ENCODE measurements at regions not wholly inside any gene's neighbourhood (a gene's known extent, or its start where the extent isn't known, plus 50 kb on each side); places are given as distances from the start of the nearest gene placed in this dataset.

DNA sequence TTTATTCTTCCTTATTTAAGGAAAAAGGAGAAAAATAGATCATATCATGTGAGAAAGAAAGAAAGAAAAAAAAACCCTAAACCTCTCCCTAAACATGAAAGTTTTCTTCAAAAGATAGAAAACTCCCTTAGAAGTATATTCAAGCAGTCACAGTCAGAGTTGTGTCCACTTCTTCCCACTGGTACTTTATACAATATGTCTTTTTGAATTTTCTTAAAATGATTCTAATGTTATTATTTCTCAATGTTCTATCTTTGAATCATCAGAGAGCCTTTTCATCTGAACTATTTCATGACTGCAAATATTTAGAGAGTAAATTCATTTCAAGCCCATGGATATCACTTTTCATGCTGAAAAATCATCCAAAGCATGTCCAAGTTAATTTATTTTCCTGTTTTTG is 205.2 kb upstream of the SPOPL start:
- TF ChIP-seq, protein P1, sequence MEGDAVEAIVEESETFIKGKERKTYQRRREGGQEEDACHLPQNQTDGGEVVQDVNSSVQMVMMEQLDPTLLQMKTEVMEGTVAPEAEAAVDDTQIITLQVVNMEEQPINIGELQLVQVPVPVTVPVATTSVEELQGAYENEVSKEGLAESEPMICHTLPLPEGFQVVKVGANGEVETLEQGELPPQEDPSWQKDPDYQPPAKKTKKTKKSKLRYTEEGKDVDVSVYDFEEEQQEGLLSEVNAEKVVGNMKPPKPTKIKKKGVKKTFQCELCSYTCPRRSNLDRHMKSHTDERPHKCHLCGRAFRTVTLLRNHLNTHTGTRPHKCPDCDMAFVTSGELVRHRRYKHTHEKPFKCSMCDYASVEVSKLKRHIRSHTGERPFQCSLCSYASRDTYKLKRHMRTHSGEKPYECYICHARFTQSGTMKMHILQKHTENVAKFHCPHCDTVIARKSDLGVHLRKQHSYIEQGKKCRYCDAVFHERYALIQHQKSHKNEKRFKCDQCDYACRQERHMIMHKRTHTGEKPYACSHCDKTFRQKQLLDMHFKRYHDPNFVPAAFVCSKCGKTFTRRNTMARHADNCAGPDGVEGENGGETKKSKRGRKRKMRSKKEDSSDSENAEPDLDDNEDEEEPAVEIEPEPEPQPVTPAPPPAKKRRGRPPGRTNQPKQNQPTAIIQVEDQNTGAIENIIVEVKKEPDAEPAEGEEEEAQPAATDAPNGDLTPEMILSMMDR (IDR thresholded peaks at IDR 0.05; ENCODE audit: control insufficient read depth, insufficient read depth, low read depth, low read length, missing control alignments), result no peak

DNA sequence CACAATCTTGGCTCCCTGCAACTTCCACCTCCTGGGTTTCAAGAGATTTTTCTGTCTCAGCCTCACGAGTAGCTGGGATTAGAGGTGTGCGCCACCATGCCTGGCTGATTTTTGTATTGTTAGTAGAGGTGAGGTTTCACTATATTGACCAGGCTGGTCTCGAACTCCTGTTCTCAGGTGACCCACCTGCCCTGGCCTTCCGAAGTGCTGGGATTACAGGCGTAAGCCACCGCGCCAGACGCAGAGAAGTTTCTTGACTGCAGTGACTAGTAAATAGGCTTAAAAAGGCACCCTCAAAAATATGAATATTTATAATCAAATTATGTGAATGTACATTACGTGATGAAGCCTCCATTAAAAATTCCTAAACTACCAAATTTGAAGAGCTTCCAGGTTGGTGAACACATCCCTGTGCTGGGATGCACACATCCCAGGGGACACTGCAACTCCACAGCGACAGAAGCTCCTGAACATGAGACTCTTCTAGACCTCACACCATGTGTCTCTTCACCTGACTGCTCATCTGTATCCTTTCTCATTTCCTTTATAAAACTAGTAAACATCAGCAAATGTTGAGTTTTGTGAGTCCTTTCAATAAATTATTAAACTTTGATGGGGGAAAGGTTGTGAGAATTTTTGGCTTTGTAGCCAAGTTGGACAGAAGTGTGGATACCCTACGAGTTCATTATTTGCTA is 203.3 kb upstream of the SPOPL start:
- H3K4me3 ChIP-seq (ENCODE audit: control insufficient read depth, low read depth, low read length), result no peak overlapping the region
- no peak for DNase-seq (ENCODE audit: low read depth)
- TF ChIP-seq, protein P1 (IDR thresholded peaks at IDR 0.05; ENCODE audit: control insufficient read depth, insufficient read depth, low read depth, low read length, missing control alignments), result no peak

More for the DNA sequence above, 205.2 kb upstream of the SPOPL start:
- no peak for DNase-seq (ENCODE audit: low read depth)
- H3K4me3 ChIP-seq (ENCODE audit: control insufficient read depth, low read depth, low read length), result no peak overlapping the region

- no peak overlapping the region for H3K4me3 ChIP-seq (ENCODE audit: control insufficient read depth, low read depth, low read length)
- TF ChIP-seq, protein P1 (IDR thresholded peaks at IDR 0.05; ENCODE audit: control insufficient read depth, insufficient read depth, low read depth, low read length, missing control alignments), result no peak
- DNase-seq (ENCODE audit: low read depth), result no peak
Measured at GRCh38 chr2:138298900-138299299, 202.7 kb upstream of the SPOPL start.

DNA sequence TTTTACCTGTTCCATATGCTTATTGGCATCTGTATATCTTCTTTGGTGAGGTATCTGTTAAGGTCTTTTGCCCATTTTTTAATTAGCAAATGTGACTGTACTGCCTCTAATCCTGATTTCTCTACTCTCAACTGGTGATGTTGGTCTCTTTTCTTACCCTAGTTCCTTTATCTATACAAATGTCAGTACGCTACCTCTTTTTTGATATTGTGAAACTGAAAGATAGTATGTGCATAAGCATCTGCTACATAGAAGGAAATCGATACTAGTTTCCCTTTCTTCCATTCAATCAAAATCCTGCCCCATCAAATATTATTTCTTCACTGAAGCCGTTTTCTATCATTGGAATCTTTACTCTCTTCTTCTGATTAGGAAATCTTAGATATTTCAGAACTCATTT is 194.9 kb upstream of the SPOPL start:
- no peak overlapping the region for H3K4me3 ChIP-seq (ENCODE audit: control insufficient read depth, low read depth, low read length)
- no peak for DNase-seq (ENCODE audit: low read depth)
- TF ChIP-seq, protein P1 (IDR thresholded peaks at IDR 0.05; ENCODE audit: control insufficient read depth, insufficient read depth, low read depth, low read length, missing control alignments), result no peak

- no peak for DNase-seq (ENCODE audit: low read depth)
- H3K4me3 ChIP-seq (ENCODE audit: control insufficient read depth, low read depth, low read length), result no peak overlapping the region
- TF ChIP-seq, protein P1 (IDR thresholded peaks at IDR 0.05; ENCODE audit: control insufficient read depth, insufficient read depth, low read depth, low read length, missing control alignments), result no peak
Measured at GRCh38 chr2:138307099-138307498, 194.5 kb upstream of the SPOPL start.

GRCh38 chr2:138309760-138310159 is 191.8 kb upstream of the SPOPL start:
- no peak overlapping the region for H3K4me3 ChIP-seq (ENCODE audit: control insufficient read depth, low read depth, low read length)
- TF ChIP-seq, protein P1 (IDR thresholded peaks at IDR 0.05; ENCODE audit: control insufficient read depth, insufficient read depth, low read depth, low read length, missing control alignments), result no peak
- DNase-seq (ENCODE audit: low read depth), result no peak

Measured in AG09309 (cell line).